ENCODE measurements at regions not wholly inside any gene's neighbourhood (a gene's known extent, or its start where the extent isn't known, plus 50 kb on each side); places are given as distances from the start of the nearest gene placed in this dataset.

GRCh38 chr1:238789916-238790667 lies 596.3 kb upstream of the CHRM3 start:
- TF ChIP-seq CTCF (IDR thresholded peaks at IDR 0.05): no peak
- TF ChIP-seq POLR2A (IDR thresholded peaks at IDR 0.05): no peak
